SK-N-SH (cell line): ENCODE measurements at regions not wholly inside any gene's neighbourhood (a gene's known extent, or its start where the extent isn't known, plus 50 kb on each side); places are given as distances from the start of the nearest gene placed in this dataset.

Experiments
- CTCF ChIA-PET: fragments of 300-600, 350-600 bp; formaldehyde crosslinking; extraction: SDS; loops from one replicate; lab custom pipeline; 2021; lab: Yijun Ruan, JAX
- POLR2A ChIA-PET: fragments of 350-600 bp; sonication (Branson Sonifier 250); formaldehyde crosslinking; extraction: SDS; loops from one replicate; lab custom pipeline; 2020; ENCODE audit warnings: antibody characterized with exemption, inconsistent platforms; lab: Yijun Ruan, JAX
- DNase-seq: peaks from one replicate; pipeline ENCODE4 v3.0.0; 2012
- H2AFZ ChIP-seq: fragments of 200-600 bp; sonication (generic); 2 replicates; pipeline ENCODE4 v1.8.1; 2016; ENCODE audit warnings: antibody characterized with exemption, mild to moderate bottlenecking, low read depth
- H3F3A ChIP-seq: fragments of 200-600 bp; sonication (generic); replicated peaks from 2 replicates; pipeline ENCODE3; 2016; ENCODE audit warnings: antibody characterized with exemption, mild to moderate bottlenecking; ENCODE audit not compliant: insufficient read depth
- H3K27ac ChIP-seq, 2 experiments: fragments of 200-500 bp in 1 of 2; fragments of 200-600 bp in 1 of 2; sonication (Bioruptor generic) in 1 of 2; sonication (generic), shearing (Covaris generic) in 1 of 2; 2 replicates each; pipeline versions ENCODE4 v1.5.1 to v1.6.1; 2014 to 2016; ENCODE audit warnings: low read depth in 2 of 2, inconsistent platforms in 1 of 2, low read length in 1 of 2, mild to moderate bottlenecking in 1 of 2, mixed read lengths in 1 of 2
- H3K27me3 ChIP-seq: fragments of 200-600 bp; sonication (generic), shearing (Covaris generic); 2 replicates; pipeline ENCODE4 v1.6.1; 2016; ENCODE audit warnings: mixed run types; ENCODE audit not compliant: insufficient read depth
- H3K36me3 ChIP-seq, 2 experiments: fragments of 200-500 bp in 1 of 2; fragments of 200-600 bp in 1 of 2; sonication (Bioruptor generic) in 1 of 2; sonication (generic) in 1 of 2; replicated peaks in 1 of 2; 2 replicates each; pipeline versions ENCODE3 to v1.5.1; 2014 to 2016; ENCODE audit warnings: low read length in 1 of 2, mild to moderate bottlenecking in 1 of 2; ENCODE audit not compliant: insufficient read depth in 2 of 2, control insufficient read depth in 1 of 2
- H3K4me1 ChIP-seq, 2 experiments: fragments of 200-500 bp in 1 of 2; fragments of 200-600 bp in 1 of 2; sonication (Bioruptor generic) in 1 of 2; sonication (generic), shearing (Covaris generic) in 1 of 2; 2 replicates each; pipeline versions ENCODE4 v1.5.1 to v1.6.1; 2014 to 2016; ENCODE audit warnings: low read depth in 1 of 2, low read length in 1 of 2, mixed run types in 1 of 2; ENCODE audit not compliant: insufficient read depth in 2 of 2, control insufficient read depth in 1 of 2
- H3K4me2 ChIP-seq: fragments of 200-600 bp; sonication (generic), shearing (Covaris generic); 2 replicates; pipeline ENCODE4 v1.6.1; 2017; ENCODE audit warnings: mixed run types
- H3K4me3 ChIP-seq, 2 experiments: fragments of 200-500 bp in 1 of 2; fragments of 200-600 bp in 1 of 2; sonication (Bioruptor generic) in 1 of 2; sonication (generic), shearing (Covaris generic) in 1 of 2; 2 replicates each; pipeline versions ENCODE4 v1.5.1 to v1.8.1; 2014 to 2016; ENCODE audit warnings: low read depth in 2 of 2, inconsistent platforms in 1 of 2, low read length in 1 of 2, mild to moderate bottlenecking in 1 of 2, mixed read lengths in 1 of 2, moderate library complexity in 1 of 2
- H3K79me2 ChIP-seq: fragments of 200-600 bp; sonication (generic); 2 replicates; pipeline ENCODE4 v1.8.1; 2017; ENCODE audit warnings: mild to moderate bottlenecking; ENCODE audit not compliant: insufficient read depth
- H3K9ac ChIP-seq: fragments of 200-600 bp; sonication (generic); 2 replicates; pipeline ENCODE4 v1.6.1; 2017; ENCODE audit warnings: mixed run types
- H3K9me2 ChIP-seq: fragments of 200-600 bp; sonication (generic); 2 replicates; pipeline ENCODE4 v1.6.1; 2017; ENCODE audit warnings: mixed run types
- H3K9me3 ChIP-seq: fragments of 200-600 bp; sonication (generic); 2 replicates; pipeline ENCODE4 v1.6.1; 2017; ENCODE audit warnings: mixed run types, mild to moderate bottlenecking, moderate library complexity
- H4K20me1 ChIP-seq: fragments of 200-600 bp; sonication (generic); 2 replicates; pipeline ENCODE4 v1.6.1; 2017; ENCODE audit warnings: mild to moderate bottlenecking, mixed run types; ENCODE audit not compliant: insufficient read depth
- CHD2 ChIP-seq: fragments of 150-350 bp; IDR thresholded peaks from 2 replicates; pipeline ENCODE4 v1.6.1; 2018; ENCODE audit warnings: low read length; ENCODE audit not compliant: partially characterized antibody
- ELF1 ChIP-seq: IDR thresholded peaks from 2 replicates; pipeline ENCODE4 v1.4.0; 2012
- EZH2phosphoT487 ChIP-seq: fragments of 200-600 bp; sonication (generic); IDR thresholded peaks from 2 replicates; pipeline ENCODE4 v1.6.1; 2017; ENCODE audit warnings: low read depth, mixed run types, mild to moderate bottlenecking, antibody characterized with exemption, moderate library complexity, borderline replicate concordance
- FOSL2 ChIP-seq: IDR thresholded peaks from 2 replicates; pipeline ENCODE4 v1.4.0; 2012; ENCODE audit warnings: low read depth, mild to moderate bottlenecking, moderate library complexity, borderline replicate concordance
- FOXJ3 ChIP-seq: sonication (generic); formaldehyde crosslinking; IDR thresholded peaks from 2 replicates; pipeline ENCODE4 v1.5.1; 2020; ENCODE audit warnings: mild to moderate bottlenecking, missing genetic modification reagents
- FOXM1 ChIP-seq: IDR thresholded peaks from 2 replicates; pipeline ENCODE4 v1.4.0; 2012; ENCODE audit warnings: low read depth, mild to moderate bottlenecking
- GABPA ChIP-seq: IDR thresholded peaks from 2 replicates; pipeline ENCODE4 v1.4.0; 2012; ENCODE audit warnings: low read depth, mild to moderate bottlenecking
- IRF3 ChIP-seq: fragments of 150-350 bp; IDR thresholded peaks from 2 replicates; pipeline ENCODE4 v1.6.1; 2016; ENCODE audit warnings: mild to moderate bottlenecking, low read depth, low read length
- JUND ChIP-seq: IDR thresholded peaks from 2 replicates; pipeline ENCODE4 v1.4.0; 2012
- MEF2A ChIP-seq: IDR thresholded peaks from 2 replicates; pipeline ENCODE4 v1.4.0; 2012; ENCODE audit warnings: low read depth, borderline replicate concordance
- MXI1 ChIP-seq: IDR thresholded peaks from 2 replicates; pipeline ENCODE4 v1.6.1; 2012; ENCODE audit warnings: mild to moderate bottlenecking, low read depth, low read length, improper control_type of control experiment
- NFIC ChIP-seq: IDR thresholded peaks from 2 replicates; pipeline ENCODE4 v1.4.0; 2012; ENCODE audit warnings: borderline replicate concordance
- POLR2AphosphoS5 ChIP-seq: IDR thresholded peaks from 2 replicates; pipeline ENCODE4 v1.6.1; 2012; ENCODE audit warnings: low read depth, low read length
- RCOR1 ChIP-seq: fragments of 150-350 bp; IDR thresholded peaks from 2 replicates; pipeline ENCODE4 v1.6.1; 2017; ENCODE audit warnings: antibody characterized with exemption, low read length
- RFX5 ChIP-seq: IDR thresholded peaks from 2 replicates; pipeline ENCODE4 v1.6.1; 2012; ENCODE audit warnings: mild to moderate bottlenecking, improper control_type of control experiment, low read length
- RXRA ChIP-seq: IDR thresholded peaks from 2 replicates; pipeline ENCODE4 v1.4.0; 2012; ENCODE audit warnings: low read depth, mild to moderate bottlenecking, borderline replicate concordance
- SIN3A ChIP-seq: IDR thresholded peaks from 2 replicates; pipeline ENCODE4 v1.6.1; 2012; ENCODE audit warnings: low read depth, mild to moderate bottlenecking, low read length, moderate library complexity, borderline replicate concordance
- USF2 ChIP-seq: fragments of 150-350 bp; IDR thresholded peaks from 2 replicates; pipeline ENCODE4 v1.6.1; 2017; ENCODE audit warnings: antibody characterized with exemption, low read length, low read depth, borderline replicate concordance
- ZBTB33 ChIP-seq: IDR thresholded peaks from 2 replicates; pipeline ENCODE4 v1.4.0; 2012; ENCODE audit warnings: low read depth, borderline replicate concordance
- WGBS: methylation state at CpG from one replicate; pipeline ENCODE4 v1.1.6; 2017; ENCODE audit warnings: low lambda C conversion rate; 5-methylcytosine and 5-hydroxymethylcytosine counted together
- TF ChIP-seq, protein P1 (sequence below): IDR thresholded peaks from 2 replicates; pipeline ENCODE4 v1.4.0; 2012; ENCODE audit warnings: low read depth, borderline replicate concordance
- TF ChIP-seq, protein P2 (sequence below): IDR thresholded peaks from 2 replicates; pipeline ENCODE4; 2012

GRCh38 chr3:59442046-59442445 is 392.2 kb upstream of the CFAP20DC start:
- Histone ChIP-seq H3K9me2 (no peaks in the 10 kb centered on the region), H3K79me2 (no peaks in the 10 kb centered on the region), H3K4me3 (no peak overlapping the region), H3K27me3 (peaks cover 6% of the 10 kb centered on the region; the same call in 1 of the 2 replicates), H2AFZ (no peak overlapping the region), H3K9me3 (no peaks in the 10 kb centered on the region), H4K20me1 (no peaks in the 10 kb centered on the region), H3K36me3 (no peaks in the 10 kb centered on the region), H3K27ac (no peak overlapping the region), H3K4me1 (no peaks in the 10 kb centered on the region), H3F3A (no peaks in the 10 kb centered on the region), H3K4me2 (no peak overlapping the region), H3K9ac (no peak overlapping the region)
- 61% methylated on average over 6 of the region's 6 CpGs for WGBS
- ChIA-PET POLR2A (no interaction called here), CTCF (no interaction called here)
- DNase-seq = no peak
- TF ChIP-seq ZBTB33 (no peak), EZH2phosphoT487 (no peak), SIN3A (no peak), JUND (no peak), NFIC (no peak)

DNA sequence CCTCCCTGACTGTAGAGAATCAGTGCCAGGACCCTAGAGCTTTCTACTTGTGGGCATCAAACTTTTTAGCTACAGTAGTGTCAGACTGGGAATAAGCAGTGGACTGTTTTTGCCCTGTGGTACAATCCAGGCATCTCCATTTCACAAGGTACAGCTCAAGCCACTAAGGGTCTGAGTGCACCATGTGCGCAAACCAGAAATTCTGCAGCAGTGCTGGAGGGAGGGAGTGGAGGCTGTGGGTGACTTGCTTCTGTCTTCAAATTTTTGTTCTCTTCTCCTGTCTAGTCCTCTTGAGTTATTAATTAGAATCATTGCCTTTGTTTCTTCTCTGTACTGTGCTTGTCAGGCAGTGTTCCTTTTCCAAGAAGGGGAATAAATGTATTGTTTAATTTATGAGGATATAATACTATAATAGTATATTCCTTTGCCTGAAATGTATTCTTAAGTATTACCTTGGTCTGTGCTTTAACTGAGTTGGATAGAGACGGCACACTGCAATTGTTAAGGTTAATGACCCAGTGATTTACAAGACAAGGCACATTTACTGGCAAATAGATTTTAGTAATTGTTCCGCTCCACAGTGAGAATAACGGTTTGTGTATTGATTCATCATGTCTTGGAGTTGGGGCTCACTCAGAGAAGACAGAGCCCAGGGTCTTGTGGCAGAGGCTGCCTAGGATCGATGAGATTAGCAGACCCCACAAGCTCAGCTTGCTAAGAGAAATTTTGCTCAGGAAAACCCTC is 390.6 kb upstream of the CFAP20DC start:
- no peak for DNase-seq
- Histone ChIP-seq H3K4me2 (no peak overlapping the region), H3K4me3 (no peak overlapping the region), H2AFZ (no peak overlapping the region), H3K4me1 (no peaks in the 10 kb centered on the region), H3K9me2 (no peaks in the 10 kb centered on the region), H3K9ac (no peak overlapping the region), H3F3A (no peaks in the 10 kb centered on the region), H3K36me3 (no peaks in the 10 kb centered on the region)
- ChIA-PET CTCF (no interaction called here), POLR2A (no interaction called here)
- 65% methylated on average over 5 of the region's 5 CpGs for WGBS
- TF ChIP-seq POLR2AphosphoS5 = no peak
- TF ChIP-seq NFIC = no peak
- TF ChIP-seq, protein P1, sequence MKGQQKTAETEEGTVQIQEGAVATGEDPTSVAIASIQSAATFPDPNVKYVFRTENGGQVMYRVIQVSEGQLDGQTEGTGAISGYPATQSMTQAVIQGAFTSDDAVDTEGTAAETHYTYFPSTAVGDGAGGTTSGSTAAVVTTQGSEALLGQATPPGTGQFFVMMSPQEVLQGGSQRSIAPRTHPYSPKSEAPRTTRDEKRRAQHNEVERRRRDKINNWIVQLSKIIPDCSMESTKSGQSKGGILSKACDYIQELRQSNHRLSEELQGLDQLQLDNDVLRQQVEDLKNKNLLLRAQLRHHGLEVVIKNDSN = no peak
- TF ChIP-seq MXI1 = no peak
- TF ChIP-seq FOXM1 = no peak
- no peak for TF ChIP-seq USF2
- TF ChIP-seq RCOR1 = no peak
- TF ChIP-seq RXRA = no peak
- no peak for TF ChIP-seq SIN3A
- TF ChIP-seq FOSL2 = no peak
- TF ChIP-seq FOXJ3 = no peak
- TF ChIP-seq RFX5 = no peak
- TF ChIP-seq MEF2A = no peak
- TF ChIP-seq CHD2 = no peak
- no peak for TF ChIP-seq ELF1
- no peak for TF ChIP-seq GABPA
- TF ChIP-seq JUND = no peak
- no peak for TF ChIP-seq IRF3
- TF ChIP-seq EZH2phosphoT487 = no peak
- TF ChIP-seq, protein P2, sequence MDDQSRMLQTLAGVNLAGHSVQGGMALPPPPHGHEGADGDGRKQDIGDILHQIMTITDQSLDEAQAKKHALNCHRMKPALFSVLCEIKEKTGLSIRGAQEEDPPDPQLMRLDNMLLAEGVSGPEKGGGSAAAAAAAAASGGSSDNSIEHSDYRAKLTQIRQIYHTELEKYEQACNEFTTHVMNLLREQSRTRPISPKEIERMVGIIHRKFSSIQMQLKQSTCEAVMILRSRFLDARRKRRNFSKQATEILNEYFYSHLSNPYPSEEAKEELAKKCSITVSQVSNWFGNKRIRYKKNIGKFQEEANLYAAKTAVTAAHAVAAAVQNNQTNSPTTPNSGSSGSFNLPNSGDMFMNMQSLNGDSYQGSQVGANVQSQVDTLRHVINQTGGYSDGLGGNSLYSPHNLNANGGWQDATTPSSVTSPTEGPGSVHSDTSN = no peak
- TF ChIP-seq, all 33 proteins: peak for 0
- Histone ChIP-seq H4K20me1 (no peaks in the 10 kb centered on the region), H3K27me3 (peaks cover 6% of the 10 kb centered on the region; the same call in 1 of the 2 replicates), H3K27ac (no peak overlapping the region), H3K9me3 (no peaks in the 10 kb centered on the region), H3K79me2 (no peaks in the 10 kb centered on the region)
